ENCODE measurements at regions not wholly inside any gene's neighbourhood (a gene's known extent, or its start where the extent isn't known, plus 50 kb on each side); places are given as distances from the start of the nearest gene placed in this dataset.

DNA sequence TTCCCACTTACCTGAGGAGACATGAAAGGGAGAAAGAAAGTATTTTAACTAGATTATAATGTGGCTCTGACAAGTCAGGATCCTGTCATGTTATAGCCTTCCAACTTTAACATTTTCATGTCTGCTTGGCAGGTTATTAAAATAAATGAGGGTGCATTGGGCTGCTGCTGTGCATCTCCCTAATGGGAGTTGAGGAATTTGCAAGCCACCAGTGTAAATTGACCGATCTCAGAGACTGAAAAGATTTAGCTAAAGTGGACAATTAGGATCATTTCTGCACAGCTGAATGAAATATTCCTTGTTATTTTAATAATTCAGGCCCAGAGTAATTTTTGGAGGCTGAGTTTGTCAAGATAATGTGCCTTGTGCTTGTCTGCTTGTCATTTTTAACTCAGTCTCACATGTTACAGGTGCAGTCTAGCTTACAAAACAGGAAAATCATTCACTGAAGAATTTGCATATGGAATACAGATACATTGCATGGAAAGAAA lies 366.3 kb upstream of the ADAMTS16 start:
- TF ChIP-seq POLR2AphosphoS5 (IDR thresholded peaks at IDR 0.05; ENCODE audit: insufficient read depth in 1 of 2, low read depth in 1 of 2), result no peak
- TF ChIP-seq CTCF (IDR thresholded peaks at IDR 0.05), result no peak
- no peak for TF ChIP-seq POLR2A (IDR thresholded peaks at IDR 0.05)
